ENCODE measurements at regions not wholly inside any gene's neighbourhood (a gene's known extent, or its start where the extent isn't known, plus 50 kb on each side); places are given as distances from the start of the nearest gene placed in this dataset.

DNA sequence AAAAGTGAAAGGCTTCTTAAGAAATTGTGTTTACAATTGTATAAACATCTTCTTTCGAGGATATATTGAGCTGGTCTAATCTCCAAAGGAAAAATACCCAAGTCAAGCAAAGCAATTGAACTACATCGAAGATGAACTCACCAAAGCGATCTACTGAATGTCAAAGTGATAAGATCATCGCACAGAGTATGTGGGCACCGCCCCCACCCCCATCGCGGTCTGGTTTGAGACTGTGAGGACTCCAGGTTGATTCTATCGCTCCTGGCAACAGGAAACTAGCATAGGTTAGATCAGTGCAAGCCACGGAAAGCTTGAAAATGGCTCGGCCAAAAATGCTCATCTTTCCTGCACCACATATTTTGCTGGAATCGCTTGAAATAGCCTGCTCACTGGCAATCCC lies 133.2 kb upstream of the RPS6KA2 start:
- no peak overlapping the region for H2AFZ ChIP-seq (ENCODE audit: low read depth, low read length)
- H3K9ac ChIP-seq (replicated peaks; ENCODE audit: extremely low read depth, insufficient read depth, low read length) = no peak overlapping the region
- H3K4me2 ChIP-seq (ENCODE audit: insufficient read depth, low read length) = no peak overlapping the region
- H3K9me1 ChIP-seq (replicated peaks; ENCODE audit: control insufficient read depth, extremely low read depth, insufficient read depth, low read length) = no peaks in the 10 kb centered on the region
- no TSS peak for BruUV-seq (replicated peaks)
- peaks cover 9 to 12% of the 10 kb centered on the region in 2 experiments for H3K27me3 ChIP-seq (ENCODE audit: control insufficient read depth in 2 of 2, insufficient read depth in 2 of 2, low read length in 2 of 2)
- no peak overlapping the region for H3K27ac ChIP-seq (ENCODE audit: insufficient read depth, low read depth, low read length)
- no peaks in the 10 kb centered on the region for H3K79me2 ChIP-seq (ENCODE audit: control insufficient read depth, insufficient read depth, low read length)
- no peaks in the 10 kb centered on the region for H3K9me3 ChIP-seq (replicated peaks; ENCODE audit: control insufficient read depth, insufficient read depth, low read length)
- TF ChIP-seq, protein P1, sequence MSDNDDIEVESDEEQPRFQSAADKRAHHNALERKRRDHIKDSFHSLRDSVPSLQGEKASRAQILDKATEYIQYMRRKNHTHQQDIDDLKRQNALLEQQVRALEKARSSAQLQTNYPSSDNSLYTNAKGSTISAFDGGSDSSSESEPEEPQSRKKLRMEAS (IDR thresholded peaks at IDR 0.05; ENCODE audit: insufficient read depth, insufficient read length) = no peak
- no peak for TF ChIP-seq JUN (IDR thresholded peaks at IDR 0.05; ENCODE audit: borderline replicate concordance, insufficient read depth, insufficient read length, low read depth)
- no peak for TF ChIP-seq EZH2 (IDR thresholded peaks at IDR 0.05; ENCODE audit: borderline replicate concordance, low read depth, low read length, severe bottlenecking)
- TF ChIP-seq, protein P2, sequence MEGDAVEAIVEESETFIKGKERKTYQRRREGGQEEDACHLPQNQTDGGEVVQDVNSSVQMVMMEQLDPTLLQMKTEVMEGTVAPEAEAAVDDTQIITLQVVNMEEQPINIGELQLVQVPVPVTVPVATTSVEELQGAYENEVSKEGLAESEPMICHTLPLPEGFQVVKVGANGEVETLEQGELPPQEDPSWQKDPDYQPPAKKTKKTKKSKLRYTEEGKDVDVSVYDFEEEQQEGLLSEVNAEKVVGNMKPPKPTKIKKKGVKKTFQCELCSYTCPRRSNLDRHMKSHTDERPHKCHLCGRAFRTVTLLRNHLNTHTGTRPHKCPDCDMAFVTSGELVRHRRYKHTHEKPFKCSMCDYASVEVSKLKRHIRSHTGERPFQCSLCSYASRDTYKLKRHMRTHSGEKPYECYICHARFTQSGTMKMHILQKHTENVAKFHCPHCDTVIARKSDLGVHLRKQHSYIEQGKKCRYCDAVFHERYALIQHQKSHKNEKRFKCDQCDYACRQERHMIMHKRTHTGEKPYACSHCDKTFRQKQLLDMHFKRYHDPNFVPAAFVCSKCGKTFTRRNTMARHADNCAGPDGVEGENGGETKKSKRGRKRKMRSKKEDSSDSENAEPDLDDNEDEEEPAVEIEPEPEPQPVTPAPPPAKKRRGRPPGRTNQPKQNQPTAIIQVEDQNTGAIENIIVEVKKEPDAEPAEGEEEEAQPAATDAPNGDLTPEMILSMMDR (IDR thresholded peaks at IDR 0.05; ENCODE audit: extremely low read depth in 1 of 2, insufficient read depth in 1 of 2, low read depth in 1 of 2, low read length in 2 of 2) = no peak
- TF ChIP-seq POLR2A (IDR thresholded peaks at IDR 0.05; ENCODE audit: low read depth, low read length) = no peak
- no peak for TF ChIP-seq MYC (IDR thresholded peaks at IDR 0.05; ENCODE audit: low read depth, low read length)
- no peak for TF ChIP-seq GATA2 (IDR thresholded peaks at IDR 0.05; ENCODE audit: insufficient read depth, insufficient read length, low read depth, low read length)
- no peak for TF ChIP-seq FOS (IDR thresholded peaks at IDR 0.05; ENCODE audit: borderline replicate concordance, insufficient read depth, low read length)
- no peak for TF ChIP-seq POLR2AphosphoS5 (IDR thresholded peaks at IDR 0.05; ENCODE audit: insufficient read depth, low read depth, low read length)
- no peaks in the 10 kb centered on the region for H3K36me3 ChIP-seq (ENCODE audit: control insufficient read depth in 2 of 2, extremely low read depth in 1 of 2, insufficient read depth in 2 of 2, low read length in 2 of 2)
- intact Hi-C loops (cut with micrococcal nuclease) (no loop called here), dilution Hi-C loops (cut with MboI; ENCODE audit: extremely low pct_ligation_motif_present, low sequenced_read_pairs) (no loop called here)
- no peaks in the 10 kb centered on the region for H4K20me1 ChIP-seq (replicated peaks; ENCODE audit: control insufficient read depth, extremely low read depth, insufficient read depth, low read length)
- H3K4me3 ChIP-seq (replicated peaks in 1 of 3; ENCODE audit: insufficient read depth in 1 of 3, low read depth in 1 of 3, low read length in 3 of 3) = no peak overlapping the region
- DNase-seq (ENCODE audit: low read depth, low spot score) = no peak
- FAIRE-seq = no peak
- H3K4me1 ChIP-seq (ENCODE audit: control insufficient read depth, extremely low read depth, insufficient read depth, low read length) = no peaks in the 10 kb centered on the region
- ChIA-PET POLR2A (no interaction called here), CTCF (interaction anchor here (1.6 to 1.8 kb wide), 2 partner anchors 12 to 14 kb away, joined by 3 to 5 read pairs; no protein-coding TSS in a partner anchor)

All from endothelial cell of umbilical vein (primary cell).